ENCODE measurements at regions not wholly inside any gene's neighbourhood (a gene's known extent, or its start where the extent isn't known, plus 50 kb on each side); places are given as distances from the start of the nearest gene placed in this dataset.

DNA sequence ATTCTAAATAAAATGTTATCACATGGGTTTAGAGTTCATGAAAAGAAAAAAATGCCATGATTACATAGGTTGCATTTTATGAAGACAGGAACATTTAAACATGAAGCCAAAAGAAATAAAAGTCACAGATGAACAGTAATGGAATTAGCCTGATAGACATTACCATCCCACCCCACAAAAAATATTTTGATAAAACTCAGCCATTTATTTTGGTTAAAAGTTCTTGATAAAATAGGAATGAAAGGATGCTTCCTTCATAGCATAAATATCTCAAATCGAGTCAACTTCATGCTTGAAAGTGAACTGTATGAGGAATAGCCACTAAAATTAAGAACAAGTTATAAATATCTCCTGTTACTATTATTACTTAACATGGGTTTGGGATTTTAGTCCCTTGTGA lies 101.9 kb upstream of the TMC3 start:
- no peak for DNase-seq (ENCODE audit: low read depth)
- Histone ChIP-seq H3K27me3 (ENCODE audit: control insufficient read depth, insufficient read depth, low read length) (no peaks in the 10 kb centered on the region), H3K4me3 (ENCODE audit: low read depth, low read length) (no peak overlapping the region), H3K36me3 (ENCODE audit: control insufficient read depth, insufficient read depth, low read length) (no peaks in the 10 kb centered on the region)
- TF ChIP-seq, protein P1, sequence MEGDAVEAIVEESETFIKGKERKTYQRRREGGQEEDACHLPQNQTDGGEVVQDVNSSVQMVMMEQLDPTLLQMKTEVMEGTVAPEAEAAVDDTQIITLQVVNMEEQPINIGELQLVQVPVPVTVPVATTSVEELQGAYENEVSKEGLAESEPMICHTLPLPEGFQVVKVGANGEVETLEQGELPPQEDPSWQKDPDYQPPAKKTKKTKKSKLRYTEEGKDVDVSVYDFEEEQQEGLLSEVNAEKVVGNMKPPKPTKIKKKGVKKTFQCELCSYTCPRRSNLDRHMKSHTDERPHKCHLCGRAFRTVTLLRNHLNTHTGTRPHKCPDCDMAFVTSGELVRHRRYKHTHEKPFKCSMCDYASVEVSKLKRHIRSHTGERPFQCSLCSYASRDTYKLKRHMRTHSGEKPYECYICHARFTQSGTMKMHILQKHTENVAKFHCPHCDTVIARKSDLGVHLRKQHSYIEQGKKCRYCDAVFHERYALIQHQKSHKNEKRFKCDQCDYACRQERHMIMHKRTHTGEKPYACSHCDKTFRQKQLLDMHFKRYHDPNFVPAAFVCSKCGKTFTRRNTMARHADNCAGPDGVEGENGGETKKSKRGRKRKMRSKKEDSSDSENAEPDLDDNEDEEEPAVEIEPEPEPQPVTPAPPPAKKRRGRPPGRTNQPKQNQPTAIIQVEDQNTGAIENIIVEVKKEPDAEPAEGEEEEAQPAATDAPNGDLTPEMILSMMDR (IDR thresholded peaks at IDR 0.05; ENCODE audit: insufficient read depth, low read depth, low read length), result no peak
- ChIA-PET POLR2A (no interaction called here), CTCF (no interaction called here)

DNA sequence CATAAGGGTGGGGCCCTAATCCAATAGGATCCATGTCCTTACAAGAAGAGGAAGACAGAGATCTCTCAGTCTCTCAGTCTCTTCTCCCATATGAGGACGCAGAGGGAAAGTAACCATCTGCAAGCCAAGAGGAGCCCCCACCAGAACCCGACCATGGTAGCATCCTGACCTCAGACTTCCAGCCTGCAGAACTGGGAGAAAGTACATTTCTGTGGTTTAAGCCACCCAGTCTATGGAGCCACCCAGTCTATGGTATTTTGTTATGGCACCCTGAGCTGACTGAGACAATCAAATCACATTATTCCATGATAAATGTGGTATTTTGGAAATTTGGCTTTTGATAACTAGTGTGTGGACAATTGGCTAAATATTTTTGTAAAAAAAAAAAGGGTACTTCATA lies 101.5 kb upstream of the TMC3 start:
- no peaks in the 10 kb centered on the region for H3K27me3 ChIP-seq (ENCODE audit: control insufficient read depth, insufficient read depth, low read length)
- ChIA-PET CTCF (no interaction called here), POLR2A (no interaction called here)
- TF ChIP-seq, protein P1 (IDR thresholded peaks at IDR 0.05; ENCODE audit: insufficient read depth, low read depth, low read length), result no peak
- no peaks in the 10 kb centered on the region for H3K36me3 ChIP-seq (ENCODE audit: control insufficient read depth, insufficient read depth, low read length)
- no peak for DNase-seq (ENCODE audit: low read depth)
- H3K4me3 ChIP-seq (ENCODE audit: low read depth, low read length), result no peak overlapping the region

DNA sequence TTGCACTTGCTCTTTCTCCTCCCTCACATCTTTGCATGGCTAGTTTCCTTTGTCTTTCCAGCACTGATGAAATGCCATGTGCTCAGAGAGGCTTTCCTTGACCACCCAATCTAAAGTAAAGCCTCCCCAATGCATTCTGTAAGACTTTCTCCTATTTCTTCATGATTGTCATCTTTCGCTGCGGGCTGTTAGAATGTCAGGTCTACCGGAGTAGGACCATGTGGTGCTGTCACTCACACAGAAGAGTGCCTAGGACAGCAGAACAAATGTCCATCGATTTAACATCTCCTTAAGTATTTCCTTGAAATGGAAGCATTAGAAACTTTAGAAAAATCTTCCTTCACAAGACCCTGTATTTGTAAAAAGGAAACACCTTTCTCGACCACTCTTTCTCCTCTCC lies 99.9 kb upstream of the TMC3 start:
- CTCF ChIA-PET, result no interaction called here
- Histone ChIP-seq H3K27me3 (ENCODE audit: control insufficient read depth, insufficient read depth, low read length) (no peaks in the 10 kb centered on the region), H3K4me3 (ENCODE audit: low read depth, low read length) (no peak overlapping the region), H3K36me3 (ENCODE audit: control insufficient read depth, insufficient read depth, low read length) (no peaks in the 10 kb centered on the region)
- POLR2A ChIA-PET, result no interaction called here
- TF ChIP-seq, protein P1 (IDR thresholded peaks at IDR 0.05; ENCODE audit: insufficient read depth, low read depth, low read length), result no peak
- no peak for DNase-seq (ENCODE audit: low read depth)

DNA sequence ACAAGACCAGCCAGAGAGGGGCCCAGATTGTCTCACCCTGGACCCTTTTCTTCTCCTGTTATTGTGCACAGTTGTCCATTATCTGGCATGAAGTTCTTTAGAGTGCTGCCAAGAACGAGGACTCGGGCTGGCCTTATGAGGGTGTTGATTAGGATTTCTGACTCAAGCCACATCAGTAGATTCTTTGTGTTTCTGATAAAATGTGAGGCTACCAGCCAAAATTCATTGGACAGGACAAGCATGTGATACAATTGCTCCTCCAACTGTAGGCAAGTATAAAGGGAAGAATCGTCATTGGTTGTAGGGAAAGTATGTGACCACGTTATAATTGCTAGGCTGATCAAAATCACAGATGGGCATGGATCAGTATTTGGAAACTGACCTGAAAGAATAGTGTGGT lies 99.2 kb upstream of the TMC3 start:
- H3K36me3 ChIP-seq (ENCODE audit: control insufficient read depth, insufficient read depth, low read length), result no peaks in the 10 kb centered on the region
- TF ChIP-seq, protein P1 (IDR thresholded peaks at IDR 0.05; ENCODE audit: insufficient read depth, low read depth, low read length), result no peak
- H3K4me3 ChIP-seq (ENCODE audit: low read depth, low read length), result no peak overlapping the region
- DNase-seq (ENCODE audit: low read depth), result no peak
- no peaks in the 10 kb centered on the region for H3K27me3 ChIP-seq (ENCODE audit: control insufficient read depth, insufficient read depth, low read length)
- ChIA-PET CTCF (no interaction called here), POLR2A (no interaction called here)

DNA sequence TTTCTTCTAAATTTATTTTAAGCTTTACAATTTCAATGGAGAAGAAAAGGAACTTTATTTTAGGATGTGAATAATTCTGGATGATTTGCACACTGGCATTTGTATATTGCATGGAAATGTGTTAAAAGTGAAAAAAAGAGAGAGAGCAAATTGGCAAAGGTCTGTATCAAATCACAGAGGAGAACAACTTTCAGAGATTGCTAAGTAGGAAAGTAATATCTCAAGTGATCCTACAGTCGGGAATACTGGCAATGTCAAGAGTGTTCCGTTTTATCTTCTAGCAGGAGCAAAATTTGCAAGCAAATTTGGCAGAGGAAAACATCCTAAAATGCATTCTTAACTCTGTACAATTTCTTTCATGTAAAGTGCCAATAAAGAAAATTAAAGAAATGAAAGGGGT lies 97.1 kb upstream of the TMC3 start:
- Histone ChIP-seq H3K4me3 (ENCODE audit: low read depth, low read length) (no peak overlapping the region), H3K27me3 (ENCODE audit: control insufficient read depth, insufficient read depth, low read length) (no peaks in the 10 kb centered on the region), H3K36me3 (ENCODE audit: control insufficient read depth, insufficient read depth, low read length) (no peaks in the 10 kb centered on the region)
- ChIA-PET POLR2A (no interaction called here), CTCF (interaction anchor here (2.0 kb wide), 1 partner anchor 10 kb away, joined by 9 read pairs; no protein-coding TSS in a partner anchor)
- TF ChIP-seq, protein P1 (IDR thresholded peaks at IDR 0.05; ENCODE audit: insufficient read depth, low read depth, low read length), result no peak
- DNase-seq (ENCODE audit: low read depth), result no peak
